PC-3 (cell line): ENCODE measurements at regions not wholly inside any gene's neighbourhood (a gene's known extent, or its start where the extent isn't known, plus 50 kb on each side); places are given as distances from the start of the nearest gene placed in this dataset.

Experiments used
- ATAC-seq: fragments of 200-7000 bp; cut with Tn5 transposase; 2 replicates; pipeline ENCODE4 v1.9.1; 2020; ENCODE audit warnings: mild to moderate bottlenecking, moderate library complexity
- BruUV-seq: library from RNA; stranded (reverse); fragments of 400-500 nt; replicated peaks from 2 replicates; lab custom pipeline; 2021; lab: Mats Ljungman, UMichigan
- CTCF ChIA-PET: fragments of 300-600 bp; sonication (Branson Sonifier 250); formaldehyde crosslinking; loops from one replicate; lab custom pipeline; 2022; ENCODE audit warnings: antibody characterized with exemption; lab: Charles Lee
- POLR2A ChIA-PET: fragments of 300-600 bp; sonication (Branson Sonifier 250); formaldehyde crosslinking; loops from one replicate; lab custom pipeline; 2022; ENCODE audit warnings: antibody characterized with exemption; ENCODE audit not compliant: unreplicated experiment; lab: Charles Lee
- DNase-seq: peaks from one replicate; pipeline ENCODE4 v3.0.0-alpha.2; 2015
- H2AFZ ChIP-seq: fragments of 300-600 bp; sonication (generic); 2 replicates; pipeline ENCODE4 v1.6.0; 2016; ENCODE audit warnings: antibody characterized with exemption, low read length
- H3F3A ChIP-seq: fragments of 300-600 bp; sonication (generic); one replicate; pipeline ENCODE4 v1.6.0; 2017; ENCODE audit warnings: antibody characterized with exemption, low read length, control low read depth, mild to moderate bottlenecking; ENCODE audit not compliant: unreplicated experiment
- H3K27ac ChIP-seq: fragments of 300-600 bp; sonication (generic); 2 replicates; pipeline ENCODE4 v1.5.1; 2016; ENCODE audit warnings: mild to moderate bottlenecking, low read length
- H3K27me3 ChIP-seq: fragments of 300-600 bp; sonication (generic); 2 replicates; pipeline ENCODE4 v1.6.1; 2016; ENCODE audit warnings: low read length, mixed read lengths
- H3K36me3 ChIP-seq: fragments of 300-600 bp; sonication (generic); 2 replicates; pipeline ENCODE4 v1.6.1; 2016; ENCODE audit warnings: low read depth, mixed run types, low read length, mixed read lengths
- H3K4me1 ChIP-seq: fragments of 300-600 bp; sonication (generic); 2 replicates; pipeline ENCODE4 v1.5.1; 2016; ENCODE audit warnings: low read length; ENCODE audit not compliant: insufficient read depth
- H3K4me2 ChIP-seq: fragments of 300-600 bp; sonication (generic); 2 replicates; pipeline ENCODE4 v1.6.0; 2016; ENCODE audit warnings: low read length
- H3K4me3 ChIP-seq: fragments of 300-600 bp; sonication (generic); 2 replicates; pipeline ENCODE4 v1.5.1; 2016; ENCODE audit warnings: mild to moderate bottlenecking, low read length, mixed read lengths
- H3K79me2 ChIP-seq: fragments of 300-600 bp; sonication (generic); 2 replicates; pipeline ENCODE4 v1.6.1; 2017; ENCODE audit warnings: low read length, mixed read lengths
- H3K9ac ChIP-seq: fragments of 300-600 bp; sonication (generic); 2 replicates; pipeline ENCODE4 v1.6.0; 2016; ENCODE audit warnings: mild to moderate bottlenecking, low read length
- H3K9me2 ChIP-seq: fragments of 300-600 bp; sonication (generic); replicated peaks from 2 replicates; pipeline ENCODE4 v1.6.1; 2016; ENCODE audit warnings: mixed run types, low read length, mixed read lengths
- H3K9me3 ChIP-seq: fragments of 300-600 bp; sonication (generic); 2 replicates; pipeline ENCODE4 v1.6.1; 2016; ENCODE audit warnings: low read length, mixed read lengths
- H4K20me1 ChIP-seq: fragments of 300-600 bp; sonication (generic); 2 replicates; pipeline ENCODE4 v1.6.1; 2016; ENCODE audit warnings: low read length, mixed read lengths
- CTCF ChIP-seq: fragments of 300-600 bp; sonication (generic); conservative IDR thresholded peaks from 2 replicates; pipeline ENCODE4 v1.5.1; 2017; ENCODE audit warnings: antibody characterized with exemption, low read depth, mild to moderate bottlenecking, low read length
- EZH2 ChIP-seq: fragments of 300-600 bp; sonication (generic); IDR thresholded peaks from one replicate; pipeline ENCODE4 v1.6.1; 2017; ENCODE audit warnings: antibody characterized with exemption, mild to moderate bottlenecking, low read length; ENCODE audit not compliant: unreplicated experiment
- EZH2phosphoT487 ChIP-seq: fragments of 300-600 bp; sonication (generic); IDR thresholded peaks from 2 replicates; pipeline ENCODE4 v1.6.1; 2018; ENCODE audit warnings: mild to moderate bottlenecking, antibody characterized with exemption, low read length, borderline replicate concordance
- intact Hi-C: fragments of 100-400 bp; cut with micrococcal nuclease; formaldehyde crosslinking; loops from 2 replicates; pipeline ENCODE4 v1.9.0; 2023

GRCh38 chr4:36582198-36582597, 300.8 kb downstream of the DTHD1 start:
- Histone ChIP-seq H3K27me3 (no peaks in the 10 kb centered on the region), H3K4me3 (no peak overlapping the region), H4K20me1 (no peaks in the 10 kb centered on the region), H3F3A (no peaks in the 10 kb centered on the region), H2AFZ (no peak overlapping the region), H3K36me3 (no peaks in the 10 kb centered on the region), H3K9me2 (no peaks in the 10 kb centered on the region), H3K4me1 (no peaks in the 10 kb centered on the region), H3K79me2 (no peaks in the 10 kb centered on the region), H3K27ac (no peak overlapping the region), H3K9me3 (no peaks in the 10 kb centered on the region), H3K4me2 (no peak overlapping the region), H3K9ac (no peak overlapping the region)
- DNase-seq (no peak), ATAC-seq (no peak)
- ChIA-PET POLR2A (no interaction called here), CTCF (no interaction called here)
- no TSS peak for BruUV-seq
- intact Hi-C loops: no loop called here
- no peak for TF ChIP-seq EZH2

GRCh38 chr4:36587909-36588472, 306.6 kb downstream of the DTHD1 start:
- no peak overlapping the region for H3K27ac ChIP-seq
- no peaks in the 10 kb centered on the region for H3F3A ChIP-seq
- H4K20me1 ChIP-seq: no peaks in the 10 kb centered on the region
- no peak overlapping the region for H3K4me3 ChIP-seq
- H3K4me1 ChIP-seq: no peaks in the 10 kb centered on the region
- H3K36me3 ChIP-seq: no peaks in the 10 kb centered on the region
- no peak overlapping the region for H3K9ac ChIP-seq
- no peak for DNase-seq
- TF ChIP-seq EZH2phosphoT487: no peak
- no peak for TF ChIP-seq EZH2
- no peak for TF ChIP-seq CTCF
- POLR2A ChIA-PET: no interaction called here
- no TSS peak for BruUV-seq
- H3K79me2 ChIP-seq: no peaks in the 10 kb centered on the region
- CTCF ChIA-PET: no interaction called here
- no peak overlapping the region for H3K4me2 ChIP-seq
- no peak overlapping the region for H2AFZ ChIP-seq
- no peak for ATAC-seq
- no peaks in the 10 kb centered on the region for H3K9me2 ChIP-seq
- intact Hi-C loops: no loop called here
- no peaks in the 10 kb centered on the region for H3K27me3 ChIP-seq
- no peaks in the 10 kb centered on the region for H3K9me3 ChIP-seq

DNA sequence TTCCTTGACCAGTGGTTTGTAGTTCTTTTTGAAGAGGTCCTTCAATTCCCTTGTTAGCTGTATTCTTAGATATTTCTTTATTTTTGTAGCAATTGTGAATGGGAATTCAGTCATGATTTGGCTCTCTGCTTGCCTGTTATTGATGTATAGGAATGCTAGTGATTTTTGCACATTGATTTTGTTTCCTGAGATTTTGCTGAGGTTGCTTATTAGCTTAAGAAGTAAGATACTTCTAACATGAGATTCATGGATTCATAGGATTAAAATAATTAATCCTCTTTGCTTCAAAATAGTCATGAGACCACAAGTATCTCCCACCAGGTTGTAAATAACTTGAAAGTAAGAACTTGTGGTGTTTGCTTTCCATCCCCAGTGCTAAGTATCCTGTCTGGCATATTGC, 308.9 kb downstream of the DTHD1 start:
- CTCF ChIA-PET: no interaction called here
- Histone ChIP-seq H2AFZ (no peak overlapping the region), H3F3A (no peaks in the 10 kb centered on the region), H3K27me3 (no peaks in the 10 kb centered on the region), H4K20me1 (no peaks in the 10 kb centered on the region), H3K9ac (no peak overlapping the region), H3K36me3 (no peaks in the 10 kb centered on the region), H3K4me3 (no peak overlapping the region), H3K27ac (no peak overlapping the region), H3K4me2 (no peak overlapping the region), H3K4me1 (no peaks in the 10 kb centered on the region), H3K9me3 (no peaks in the 10 kb centered on the region), H3K79me2 (no peaks in the 10 kb centered on the region), H3K9me2 (no peaks in the 10 kb centered on the region)
- TF ChIP-seq EZH2 (no peak), CTCF (no peak), EZH2phosphoT487 (no peak)
- intact Hi-C loops: no loop called here
- no TSS peak for BruUV-seq
- no peak for ATAC-seq
- DNase-seq: no peak
- POLR2A ChIA-PET: no interaction called here
